GM23248 (cell line): ENCODE measurements at regions not wholly inside any gene's neighbourhood (a gene's known extent, or its start where the extent isn't known, plus 50 kb on each side); places are given as distances from the start of the nearest gene placed in this dataset.
A peak's percentile ranks its signal among the peaks of the same experiment; 100 is the strongest.

Experiments used
- DNase-seq: peaks from one replicate; pipeline ENCODE4 v3.0.0-alpha.2; 2015
- H2AFZ ChIP-seq: fragments of 200-600 bp; sonication (generic); 2 replicates; pipeline ENCODE4 v1.6.1; 2016; ENCODE audit warnings: antibody characterized with exemption
- H3F3A ChIP-seq: fragments of 200-600 bp; sonication (generic); 2 replicates; pipeline ENCODE4 v1.6.1; 2016; ENCODE audit warnings: mild to moderate bottlenecking, antibody characterized with exemption, mixed run types; ENCODE audit not compliant: insufficient read depth
- H3K27ac ChIP-seq: fragments of 200-600 bp; sonication (generic); 2 replicates; pipeline ENCODE4 v1.5.1; 2016; ENCODE audit warnings: mild to moderate bottlenecking
- H3K27me3 ChIP-seq: fragments of 200-600 bp; sonication (generic); replicated peaks from 2 replicates; pipeline ENCODE4 v1.6.1; 2016; ENCODE audit warnings: mild to moderate bottlenecking; ENCODE audit not compliant: insufficient read depth
- H3K36me3 ChIP-seq: fragments of 200-600 bp; sonication (generic); 2 replicates; pipeline ENCODE4 v1.6.1; 2016; ENCODE audit warnings: low read depth, mild to moderate bottlenecking
- H3K4me1 ChIP-seq: fragments of 200-600 bp; sonication (generic); 2 replicates; pipeline ENCODE4 v1.6.1; 2016; ENCODE audit warnings: mild to moderate bottlenecking; ENCODE audit not compliant: insufficient read depth
- H3K4me2 ChIP-seq: fragments of 200-600 bp; sonication (generic); one replicate; pipeline ENCODE4 v1.6.1; 2016; ENCODE audit warnings: mild to moderate bottlenecking; ENCODE audit not compliant: unreplicated experiment
- H3K4me3 ChIP-seq: fragments of 200-600 bp; sonication (generic); 2 replicates; pipeline ENCODE4 v1.5.1; 2016; ENCODE audit warnings: mild to moderate bottlenecking
- H3K79me2 ChIP-seq: fragments of 200-600 bp; sonication (generic); 2 replicates; pipeline ENCODE4 v1.6.1; 2016; ENCODE audit warnings: mild to moderate bottlenecking; ENCODE audit not compliant: insufficient read depth
- H3K9ac ChIP-seq: fragments of 200-600 bp; sonication (generic); 2 replicates; pipeline ENCODE4 v1.6.1; 2016; ENCODE audit warnings: mild to moderate bottlenecking
- H3K9me2 ChIP-seq: fragments of 200-600 bp; sonication (generic); 2 replicates; pipeline ENCODE4 v1.6.1; 2016; ENCODE audit warnings: mixed run types, mild to moderate bottlenecking, moderate library complexity; ENCODE audit not compliant: insufficient read depth
- H3K9me3 ChIP-seq: fragments of 200-600 bp; sonication (generic); one replicate; pipeline ENCODE4 v1.6.1; 2017; ENCODE audit warnings: low read depth
- H4K20me1 ChIP-seq: fragments of 200-600 bp; sonication (generic); 2 replicates; pipeline ENCODE4 v1.6.0; 2016; ENCODE audit not compliant: insufficient read depth
- EZH2 ChIP-seq: fragments of 200-600 bp; sonication (generic); IDR thresholded peaks from 2 replicates; pipeline ENCODE4 v1.6.1; 2018; ENCODE audit warnings: antibody characterized with exemption, mild to moderate bottlenecking; ENCODE audit not compliant: insufficient read depth, poor library complexity, severe bottlenecking
- EZH2phosphoT487 ChIP-seq: fragments of 200-600 bp; sonication (generic); IDR thresholded peaks from 2 replicates; pipeline ENCODE4 v1.6.1; 2018; ENCODE audit warnings: antibody characterized with exemption, moderate library complexity, mild to moderate bottlenecking, low read depth; ENCODE audit not compliant: insufficient read depth
- WGBS, 2 experiments: methylation state at CpG; one replicate each; pipeline ENCODE4 v1.1.6; 2015 to 2017; ENCODE audit warnings: low lambda C conversion rate in 2 of 2, low coverage in 1 of 2; ENCODE audit errors: missing lambda C conversion rate in 2 of 2; 5-methylcytosine and 5-hydroxymethylcytosine counted together
- in situ Hi-C: fragments of 300-500 bp; cut with MboI; formaldehyde crosslinking; loops from 2 replicates; pipeline ENCODE4 v1.15.0; 2020

DNA sequence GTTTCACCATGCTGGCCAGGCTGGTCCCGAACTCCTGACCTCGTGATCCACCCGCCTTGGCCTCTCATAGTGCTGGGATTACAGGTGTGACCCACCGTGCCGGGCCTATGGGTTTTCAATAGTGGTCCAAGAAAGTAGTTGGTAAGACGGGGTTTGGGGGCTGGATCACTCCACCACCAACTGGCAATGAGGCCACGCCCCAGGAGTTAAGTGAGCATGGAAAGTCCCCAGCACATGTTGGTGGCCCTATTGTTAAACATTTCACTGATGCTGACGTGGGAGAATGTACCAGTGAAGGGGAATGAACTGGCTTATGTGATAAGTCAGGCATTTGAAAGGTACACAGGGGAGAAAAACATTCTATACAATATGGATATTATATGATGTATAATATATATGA is 80.4 kb downstream of the CHRD start:
- Histone ChIP-seq H3K27me3 (no peaks in the 10 kb centered on the region), H3F3A (peaks cover under 1% of the 10 kb centered on the region; the same call in 1 of the 2 replicates), H3K36me3 (no peaks in the 10 kb centered on the region), H3K4me3 (no peak overlapping the region), H3K9me3 (no peaks in the 10 kb centered on the region), H3K4me2 (no peak overlapping the region), H4K20me1 (no peaks in the 10 kb centered on the region), H3K79me2 (no peaks in the 10 kb centered on the region), H2AFZ (no peak overlapping the region), H3K4me1 (peaks cover 9% of the 10 kb centered on the region), H3K9me2 (no peaks in the 10 kb centered on the region), H3K9ac (no peak overlapping the region), H3K27ac (no peak overlapping the region)
- TF ChIP-seq EZH2phosphoT487 (no peak), EZH2 (no peak)
- in situ Hi-C loops = no loop called here
- WGBS, 2 experiments = 78 to 82% methylated on average over 7 to 8 of the region's 8 CpGs
- DNase-seq = no peak

DNA sequence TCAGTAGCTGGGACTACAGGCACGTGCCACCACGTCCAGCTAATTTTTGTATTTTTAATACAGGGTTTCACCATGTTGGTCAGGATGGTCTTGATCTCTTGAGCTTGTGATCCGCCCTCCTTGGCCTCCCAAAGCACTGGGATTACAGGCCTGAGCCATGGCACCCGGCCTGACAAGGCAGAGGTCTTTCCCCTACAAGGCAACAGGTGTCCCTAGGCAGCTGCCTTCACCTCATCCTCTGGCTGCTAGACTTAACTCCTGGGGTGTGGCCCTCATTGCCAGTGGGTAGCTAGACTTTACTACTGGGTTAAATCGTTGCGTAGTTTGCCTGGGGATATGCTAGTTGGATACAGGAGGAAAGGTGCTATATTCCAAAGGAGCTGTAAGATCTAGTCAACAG is 81.4 kb downstream of the CHRD start:
- Histone ChIP-seq H3K4me2 (no peak overlapping the region), H4K20me1 (no peaks in the 10 kb centered on the region), H3K9me3 (no peaks in the 10 kb centered on the region), H3K4me3 (no peak overlapping the region), H3K9me2 (no peaks in the 10 kb centered on the region), H3K9ac (no peak overlapping the region), H3K4me1 (peaks cover 19% of the 10 kb centered on the region), H3K27ac (no peak overlapping the region), H2AFZ (no peak overlapping the region), H3F3A (peaks cover 10% of the 10 kb centered on the region), H3K27me3 (no peaks in the 10 kb centered on the region), H3K79me2 (no peaks in the 10 kb centered on the region), H3K36me3 (no peaks in the 10 kb centered on the region)
- DNase-seq = no peak
- in situ Hi-C loops = no loop called here
- 88 to 94% methylated on average over 6 of the region's 6 CpGs for WGBS, 2 experiments
- TF ChIP-seq EZH2 (no peak), EZH2phosphoT487 (no peak)

DNA sequence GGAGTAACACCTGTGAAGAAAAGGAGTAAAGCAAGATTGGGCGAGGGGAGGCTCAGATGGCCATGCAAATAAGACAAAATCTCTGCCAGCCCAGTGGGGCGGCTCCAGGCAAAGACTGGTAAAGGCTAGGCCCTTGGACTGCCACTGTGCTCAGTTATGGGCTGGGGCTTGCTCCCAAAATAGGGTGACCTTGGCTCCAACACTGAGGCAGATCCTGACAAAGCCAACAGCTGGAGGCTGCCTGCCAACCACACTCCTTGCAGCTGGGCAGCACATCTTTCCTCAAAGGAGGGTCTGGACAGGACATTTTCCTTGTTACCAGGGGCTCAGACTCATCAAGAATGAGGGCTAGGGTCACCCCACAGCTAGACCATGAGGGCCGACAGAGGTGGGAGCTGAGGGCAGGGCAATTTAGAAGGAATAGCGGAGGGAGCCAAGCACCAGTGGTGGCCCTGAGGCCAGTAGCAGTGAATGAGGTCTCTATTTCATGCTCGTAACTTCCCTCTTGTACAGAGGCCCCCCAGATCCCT is 86.1 kb downstream of the CHRD start:
- 0 out of 2 replicates have a peak, but pooled peaks cover 3% of the 10 kb centered on the region for H3K27me3 ChIP-seq
- no peaks in the 10 kb centered on the region for H3K36me3 ChIP-seq
- in situ Hi-C loops = no loop called here
- no peaks in the 10 kb centered on the region for H3K9me2 ChIP-seq
- no peak overlapping the region for H2AFZ ChIP-seq
- peak; percentile 10 for DNase-seq
- no peak overlapping the region for H3K4me3 ChIP-seq
- H3K4me2 ChIP-seq = no peak overlapping the region
- H4K20me1 ChIP-seq = no peaks in the 10 kb centered on the region
- H3K79me2 ChIP-seq = no peaks in the 10 kb centered on the region
- H3K27ac ChIP-seq = peak overlapping the region; percentile 76
- TF ChIP-seq EZH2 (no peak), EZH2phosphoT487 (no peak)
- peaks cover 21% of the 10 kb centered on the region for H3F3A ChIP-seq
- H3K9me3 ChIP-seq = no peaks in the 10 kb centered on the region
- WGBS, 2 experiments = 80 to 81% methylated on average over 5 of the region's 5 CpGs
- H3K9ac ChIP-seq = peak overlapping the region; percentile 11; the same call in 1 of the 2 replicates
- peaks cover 20% of the 10 kb centered on the region for H3K4me1 ChIP-seq

DNA sequence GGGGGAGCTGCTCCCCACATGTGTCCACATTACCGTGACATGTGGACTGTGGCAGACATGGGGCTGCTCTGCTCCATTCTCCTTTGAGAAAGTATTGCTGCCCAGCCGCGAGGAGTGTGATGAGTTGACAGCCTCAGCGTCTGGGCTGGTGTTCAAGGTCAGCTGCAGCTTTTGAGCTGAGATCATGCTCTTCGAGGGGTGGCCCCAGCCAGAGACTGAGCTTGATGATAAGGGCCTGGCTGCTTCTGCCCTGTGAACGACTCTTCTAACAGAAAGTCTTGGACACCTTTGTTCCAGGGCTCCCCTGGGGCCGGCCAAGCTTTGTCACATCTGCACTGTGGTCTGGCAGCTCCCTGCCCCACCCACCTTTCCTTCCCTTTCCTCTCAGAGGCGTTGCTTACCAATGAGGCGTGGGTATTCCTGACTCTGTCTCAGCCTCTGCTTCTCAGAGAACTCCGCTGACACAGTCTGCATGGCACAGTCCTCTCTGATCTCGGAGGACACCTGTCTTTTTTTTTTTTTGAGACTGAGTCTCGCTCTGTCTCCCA is 86.6 kb downstream of the CHRD start:
- peak overlapping the region; percentile 59 for H2AFZ ChIP-seq
- in situ Hi-C loops = no loop called here
- peak; percentile 80 for DNase-seq

More for the DNA sequence above, 86.6 kb downstream of the CHRD start:
- H3K9me2 ChIP-seq = no peaks in the 10 kb centered on the region
- peaks cover 20% of the 10 kb centered on the region for H3K4me1 ChIP-seq
- no peaks in the 10 kb centered on the region for H3K79me2 ChIP-seq
- no peak overlapping the region for H3K4me3 ChIP-seq
- peak overlapping the region; percentile 76; the same call in 1 of the 2 replicates for H3K27ac ChIP-seq
- H3K36me3 ChIP-seq = no peaks in the 10 kb centered on the region
- TF ChIP-seq EZH2phosphoT487 (no peak), EZH2 (no peak)
- H3K4me2 ChIP-seq = peak overlapping the region; percentile 11
- no peaks in the 10 kb centered on the region for H3K9me3 ChIP-seq
- H3K27me3 ChIP-seq = peaks cover 8% of the 10 kb centered on the region; the same call in 1 of the 2 replicates
- no peaks in the 10 kb centered on the region for H4K20me1 ChIP-seq
- 32 to 33% methylated on average over 12 of the region's 12 CpGs for WGBS, 2 experiments
- H3K9ac ChIP-seq = peak overlapping the region; percentile 11; the same call in 1 of the 2 replicates
- peaks cover 21% of the 10 kb centered on the region for H3F3A ChIP-seq
